ENCODE measurements at regions not wholly inside any gene's neighbourhood (a gene's known extent, or its start where the extent isn't known, plus 50 kb on each side); places are given as distances from the start of the nearest gene placed in this dataset.
"Not testable (repeated sequence)": the region's sequence is repeated elsewhere in the genome, so short reads cannot be mapped to it uniquely, and the experiment has no call there.

DNA sequence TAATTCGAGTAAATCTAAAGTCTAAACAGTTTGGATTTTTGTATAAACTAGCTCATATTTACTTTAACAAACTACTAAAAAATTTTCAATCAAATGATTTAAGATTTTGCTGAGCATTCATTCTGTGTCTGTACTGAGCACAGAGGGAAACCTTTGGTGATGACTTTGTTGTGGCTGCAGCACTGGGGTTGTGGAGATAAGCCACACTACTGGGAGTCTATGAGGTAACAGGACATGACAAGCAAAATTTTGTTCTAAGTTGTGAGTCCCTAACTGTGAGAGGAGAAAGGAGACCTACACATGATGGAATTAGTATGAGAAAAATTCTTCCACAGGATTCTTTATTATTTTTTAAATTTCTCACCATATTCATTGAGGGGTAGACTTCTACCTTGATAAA lies 933.7 kb upstream of the LRATD1 start:
- no peaks in the 10 kb centered on the region for H3K4me1 ChIP-seq
- H3K36me3 ChIP-seq: no peaks in the 10 kb centered on the region
- H3K27me3 ChIP-seq: no peaks in the 10 kb centered on the region
- H3K9me3 ChIP-seq: no peaks in the 10 kb centered on the region
- DNase-seq (ENCODE audit: extremely low spot score in 2 of 2): no peak
- intact Hi-C loops (cut with DNase I): no loop called here
- no peak overlapping the region for H3K4me3 ChIP-seq
- no peak overlapping the region for H3K27ac ChIP-seq
- no peak for TF ChIP-seq POLR2A (IDR thresholded peaks at IDR 0.05)
- no peak for TF ChIP-seq POLR2AphosphoS5 (IDR thresholded peaks at IDR 0.05; ENCODE audit: insufficient read depth in 1 of 2, low read depth in 1 of 2)
- TF ChIP-seq, protein P1, sequence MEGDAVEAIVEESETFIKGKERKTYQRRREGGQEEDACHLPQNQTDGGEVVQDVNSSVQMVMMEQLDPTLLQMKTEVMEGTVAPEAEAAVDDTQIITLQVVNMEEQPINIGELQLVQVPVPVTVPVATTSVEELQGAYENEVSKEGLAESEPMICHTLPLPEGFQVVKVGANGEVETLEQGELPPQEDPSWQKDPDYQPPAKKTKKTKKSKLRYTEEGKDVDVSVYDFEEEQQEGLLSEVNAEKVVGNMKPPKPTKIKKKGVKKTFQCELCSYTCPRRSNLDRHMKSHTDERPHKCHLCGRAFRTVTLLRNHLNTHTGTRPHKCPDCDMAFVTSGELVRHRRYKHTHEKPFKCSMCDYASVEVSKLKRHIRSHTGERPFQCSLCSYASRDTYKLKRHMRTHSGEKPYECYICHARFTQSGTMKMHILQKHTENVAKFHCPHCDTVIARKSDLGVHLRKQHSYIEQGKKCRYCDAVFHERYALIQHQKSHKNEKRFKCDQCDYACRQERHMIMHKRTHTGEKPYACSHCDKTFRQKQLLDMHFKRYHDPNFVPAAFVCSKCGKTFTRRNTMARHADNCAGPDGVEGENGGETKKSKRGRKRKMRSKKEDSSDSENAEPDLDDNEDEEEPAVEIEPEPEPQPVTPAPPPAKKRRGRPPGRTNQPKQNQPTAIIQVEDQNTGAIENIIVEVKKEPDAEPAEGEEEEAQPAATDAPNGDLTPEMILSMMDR (IDR thresholded peaks at IDR 0.05): no peak

DNA sequence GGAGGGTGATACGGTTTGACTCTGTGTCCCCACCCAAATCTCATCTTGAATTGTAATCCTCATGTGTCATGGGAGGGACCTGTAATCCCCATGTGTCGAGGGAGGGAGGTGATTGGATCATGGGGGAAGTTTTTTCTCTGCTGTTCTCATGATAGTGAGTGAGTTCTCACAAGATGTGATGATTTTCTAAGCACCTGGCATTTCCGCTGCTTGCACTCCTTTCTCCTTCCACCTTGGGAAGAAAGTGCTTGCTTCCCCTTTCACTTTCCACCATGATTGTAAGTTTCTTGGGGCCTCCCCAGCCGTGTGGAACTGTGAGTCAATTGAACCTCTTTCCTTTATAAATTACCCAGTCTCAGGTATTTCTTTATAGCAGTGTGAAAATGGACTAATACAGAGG lies 932.6 kb upstream of the LRATD1 start:
- intact Hi-C loops (cut with DNase I); H3K27me3 ChIP-seq; DNase-seq (ENCODE audit: extremely low spot score in 2 of 2); H3K27ac ChIP-seq; H3K4me1 ChIP-seq; H3K9me3 ChIP-seq; H3K36me3 ChIP-seq; H3K4me3 ChIP-seq: not testable (repeated sequence)

DNA sequence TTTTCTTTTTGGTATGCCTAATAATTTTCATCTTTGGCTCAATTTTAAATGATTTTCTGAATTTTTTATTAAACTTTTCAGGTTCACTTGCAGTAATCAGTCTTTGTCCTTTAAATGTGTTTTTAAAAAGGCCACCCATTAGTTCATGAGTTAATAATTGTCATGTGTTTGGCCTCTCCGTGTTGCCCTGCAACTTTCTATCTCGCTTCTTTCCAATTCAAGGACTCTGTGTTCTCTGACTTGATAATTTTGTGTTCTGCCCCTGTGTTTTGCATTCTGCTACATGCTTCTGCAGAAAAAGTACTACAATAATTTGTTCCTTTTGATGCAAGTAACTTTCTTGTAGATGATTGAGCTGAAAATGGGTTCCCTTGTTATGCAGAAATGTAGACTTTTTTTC lies 921.4 kb upstream of the LRATD1 start:
- no peak for TF ChIP-seq POLR2AphosphoS5 (IDR thresholded peaks at IDR 0.05; ENCODE audit: insufficient read depth in 1 of 2, low read depth in 1 of 2)
- no peak for TF ChIP-seq POLR2A (IDR thresholded peaks at IDR 0.05)
- TF ChIP-seq, protein P1 (IDR thresholded peaks at IDR 0.05): no peak
- DNase-seq (ENCODE audit: extremely low spot score in 2 of 2): no peak
- Histone ChIP-seq H3K27me3 (no peaks in the 10 kb centered on the region), H3K36me3 (no peaks in the 10 kb centered on the region), H3K4me3 (no peak overlapping the region), H3K4me1 (no peaks in the 10 kb centered on the region), H3K27ac (no peak overlapping the region), H3K9me3 (no peaks in the 10 kb centered on the region)
- intact Hi-C loops (cut with DNase I): no loop called here

DNA sequence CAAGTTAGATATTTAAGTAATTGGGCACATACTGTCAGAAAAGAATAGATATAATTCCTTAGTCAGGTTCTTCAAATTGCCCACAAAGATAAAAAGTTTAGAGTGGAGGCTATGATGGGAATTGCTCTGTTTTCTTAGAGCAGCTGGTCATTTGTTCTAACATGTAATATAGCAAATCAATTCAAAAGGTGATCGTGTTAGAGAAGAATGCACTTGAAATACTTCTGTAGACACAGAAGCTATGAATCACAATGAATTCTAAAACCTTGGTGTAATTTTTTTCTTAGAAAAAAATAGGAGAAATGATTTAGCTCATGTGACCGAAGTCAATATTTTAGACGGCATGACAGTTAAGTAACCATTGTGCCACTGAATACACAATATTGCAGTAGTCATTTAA lies 918.1 kb upstream of the LRATD1 start:
- Histone ChIP-seq H3K27me3 (no peaks in the 10 kb centered on the region), H3K36me3 (no peaks in the 10 kb centered on the region), H3K9me3 (no peaks in the 10 kb centered on the region), H3K4me3 (no peak overlapping the region), H3K27ac (no peak overlapping the region), H3K4me1 (no peaks in the 10 kb centered on the region)
- intact Hi-C loops (cut with DNase I): no loop called here
- no peak for TF ChIP-seq POLR2AphosphoS5 (IDR thresholded peaks at IDR 0.05; ENCODE audit: insufficient read depth in 1 of 2, low read depth in 1 of 2)
- TF ChIP-seq, protein P1 (IDR thresholded peaks at IDR 0.05): no peak
- TF ChIP-seq POLR2A (IDR thresholded peaks at IDR 0.05): no peak
- DNase-seq (ENCODE audit: extremely low spot score in 2 of 2): no peak

DNA sequence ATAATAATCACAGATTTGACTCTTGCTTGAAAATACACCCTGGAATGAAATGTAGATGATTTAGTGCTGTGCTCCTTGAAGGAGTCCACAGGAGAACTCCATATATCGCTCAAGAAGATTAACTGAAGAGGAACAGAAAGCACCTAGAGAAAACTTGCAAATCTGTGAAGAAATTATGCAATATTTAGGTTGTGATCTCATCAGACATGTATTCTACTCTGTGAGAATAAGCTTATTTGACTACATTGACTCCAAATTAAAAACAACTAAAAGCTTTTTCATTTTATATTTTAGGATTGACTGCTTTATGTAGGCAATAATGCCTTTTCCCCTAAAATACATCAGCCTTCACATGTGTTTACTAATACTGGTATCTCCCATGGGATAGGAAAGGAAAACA lies 906.6 kb upstream of the LRATD1 start:
- TF ChIP-seq, protein P1 (IDR thresholded peaks at IDR 0.05): no peak
- TF ChIP-seq POLR2AphosphoS5 (IDR thresholded peaks at IDR 0.05; ENCODE audit: insufficient read depth in 1 of 2, low read depth in 1 of 2) (no peak), POLR2A (IDR thresholded peaks at IDR 0.05) (no peak)
- no peak for DNase-seq (ENCODE audit: extremely low spot score in 2 of 2)
- Histone ChIP-seq H3K9me3 (no peaks in the 10 kb centered on the region), H3K36me3 (no peaks in the 10 kb centered on the region), H3K27ac (no peak overlapping the region), H3K4me1 (no peaks in the 10 kb centered on the region), H3K27me3 (no peaks in the 10 kb centered on the region), H3K4me3 (no peak overlapping the region)
- intact Hi-C loops (cut with DNase I): no loop called here

DNA sequence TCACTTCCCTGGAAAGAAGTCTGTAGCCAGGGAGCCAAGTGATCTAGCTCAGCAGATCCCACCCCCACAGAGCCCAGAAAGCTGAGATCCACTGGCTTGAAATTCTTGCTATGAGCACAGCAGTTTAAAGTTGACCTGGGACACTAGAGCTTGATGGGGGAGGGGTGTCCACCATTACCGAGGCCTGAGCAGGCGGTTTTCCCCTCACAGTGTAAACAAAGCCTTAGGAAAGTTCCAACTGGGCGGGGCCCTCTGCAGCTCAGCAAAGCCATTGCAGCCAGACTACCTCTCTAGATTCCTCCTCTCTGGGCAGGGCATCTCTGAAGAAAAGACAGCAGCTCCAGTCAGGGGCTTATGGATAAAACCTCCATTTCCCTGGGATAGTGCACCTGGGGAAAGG lies 887.2 kb upstream of the LRATD1 start:
- intact Hi-C loops (cut with DNase I): no loop called here
- H3K36me3 ChIP-seq: no peaks in the 10 kb centered on the region
- no peaks in the 10 kb centered on the region for H3K9me3 ChIP-seq
- no peaks in the 10 kb centered on the region for H3K27me3 ChIP-seq
- H3K4me3 ChIP-seq: no peak overlapping the region
- no peak overlapping the region for H3K27ac ChIP-seq
- no peaks in the 10 kb centered on the region for H3K4me1 ChIP-seq
- DNase-seq (ENCODE audit: extremely low spot score in 2 of 2): no peak
- no peak for TF ChIP-seq POLR2AphosphoS5 (IDR thresholded peaks at IDR 0.05; ENCODE audit: insufficient read depth in 1 of 2, low read depth in 1 of 2)
- TF ChIP-seq, protein P1 (IDR thresholded peaks at IDR 0.05): no peak
- no peak for TF ChIP-seq POLR2A (IDR thresholded peaks at IDR 0.05)

Measured in vagina (tissue), 2 donors.